ENCODE measurements at regions not wholly inside any gene's neighbourhood (a gene's known extent, or its start where the extent isn't known, plus 50 kb on each side); places are given as distances from the start of the nearest gene placed in this dataset.

GRCh38 chr3:150223558-150223957 lies 184.5 kb upstream of the TSC22D2 start:
- TF ChIP-seq EZH2phosphoT487 (IDR thresholded peaks at IDR 0.05; ENCODE audit: insufficient read depth, low read depth), result no peak
- TF ChIP-seq EZH2 (IDR thresholded peaks at IDR 0.05; ENCODE audit: insufficient read depth, poor library complexity, severe bottlenecking), result no peak
- H4K20me1 ChIP-seq (ENCODE audit: insufficient read depth), result no peaks in the 10 kb centered on the region
- WGBS, 2 experiments (ENCODE audit: low coverage in 1 of 2, low lambda C conversion rate in 2 of 2, missing lambda C conversion rate in 2 of 2), result 81 to 82% methylated on average over 4 of the region's 4 CpGs
- 0 out of 2 replicates have a peak, but pooled peaks cover 4% of the 10 kb centered on the region for H3K79me2 ChIP-seq (ENCODE audit: insufficient read depth)
- no peak for DNase-seq
- no peaks in the 10 kb centered on the region for H3K4me1 ChIP-seq (ENCODE audit: insufficient read depth)
- in situ Hi-C loops (cut with MboI), result loop anchor here (10.0 to 25.0 kb wide), 2 partner anchors 191 to 461 kb away; partner anchors contain the start of gene COMMD2
- H3K9me3 ChIP-seq (ENCODE audit: low read depth), result no peaks in the 10 kb centered on the region
- no peak overlapping the region for H3K9ac ChIP-seq
- H3F3A ChIP-seq (ENCODE audit: insufficient read depth), result no peaks in the 10 kb centered on the region
- no peak overlapping the region for H2AFZ ChIP-seq
- H3K27ac ChIP-seq, result no peak overlapping the region
- H3K9me2 ChIP-seq (ENCODE audit: insufficient read depth), result no peaks in the 10 kb centered on the region
- H3K4me2 ChIP-seq (ENCODE audit: unreplicated experiment), result no peak overlapping the region
- no peaks in the 10 kb centered on the region for H3K27me3 ChIP-seq (replicated peaks; ENCODE audit: insufficient read depth)
- no peak overlapping the region for H3K4me3 ChIP-seq
- no peaks in the 10 kb centered on the region for H3K36me3 ChIP-seq (ENCODE audit: low read depth)

- no peak overlapping the region for H3K4me3 ChIP-seq
- H4K20me1 ChIP-seq (ENCODE audit: insufficient read depth), result no peaks in the 10 kb centered on the region
- no peaks in the 10 kb centered on the region for H3K9me2 ChIP-seq (ENCODE audit: insufficient read depth)
- no peaks in the 10 kb centered on the region for H3K36me3 ChIP-seq (ENCODE audit: low read depth)
- no peak overlapping the region for H3K4me2 ChIP-seq (ENCODE audit: unreplicated experiment)
- no peak overlapping the region for H3K27ac ChIP-seq
- H3K4me1 ChIP-seq (ENCODE audit: insufficient read depth), result no peaks in the 10 kb centered on the region
- no peak overlapping the region for H3K9ac ChIP-seq
- in situ Hi-C loops (cut with MboI), result loop anchor here (10.0 to 25.0 kb wide), 2 partner anchors 192 to 461 kb away; partner anchors contain the start of gene COMMD2
- 0 out of 2 replicates have a peak, but pooled peaks cover 4% of the 10 kb centered on the region for H3K79me2 ChIP-seq (ENCODE audit: insufficient read depth)
- TF ChIP-seq EZH2 (IDR thresholded peaks at IDR 0.05; ENCODE audit: insufficient read depth, poor library complexity, severe bottlenecking) (no peak), EZH2phosphoT487 (IDR thresholded peaks at IDR 0.05; ENCODE audit: insufficient read depth, low read depth) (no peak)
- H3F3A ChIP-seq (ENCODE audit: insufficient read depth), result no peaks in the 10 kb centered on the region
- no peaks in the 10 kb centered on the region for H3K9me3 ChIP-seq (ENCODE audit: low read depth)
- H3K27me3 ChIP-seq (replicated peaks; ENCODE audit: insufficient read depth), result no peaks in the 10 kb centered on the region
- no peak overlapping the region for H2AFZ ChIP-seq
- no peak for DNase-seq
- 91 to 93% methylated on average over 10 of the region's 10 CpGs for WGBS, 2 experiments (ENCODE audit: low coverage in 1 of 2, low lambda C conversion rate in 2 of 2, missing lambda C conversion rate in 2 of 2)
Measured at GRCh38 chr3:150222691-150223489, 185.2 kb upstream of the TSC22D2 start.

GRCh38 chr3:150221904-150222523 lies 186.1 kb upstream of the TSC22D2 start:
- TF ChIP-seq EZH2phosphoT487 (IDR thresholded peaks at IDR 0.05; ENCODE audit: insufficient read depth, low read depth) (no peak), EZH2 (IDR thresholded peaks at IDR 0.05; ENCODE audit: insufficient read depth, poor library complexity, severe bottlenecking) (no peak)
- Histone ChIP-seq H3K79me2 (ENCODE audit: insufficient read depth) (no peaks in the 10 kb centered on the region), H3K4me1 (ENCODE audit: insufficient read depth) (no peaks in the 10 kb centered on the region), H4K20me1 (ENCODE audit: insufficient read depth) (no peaks in the 10 kb centered on the region), H3K36me3 (ENCODE audit: low read depth) (no peaks in the 10 kb centered on the region), H3K9me3 (ENCODE audit: low read depth) (no peaks in the 10 kb centered on the region), H3K27me3 (replicated peaks; ENCODE audit: insufficient read depth) (no peaks in the 10 kb centered on the region), H3K4me2 (ENCODE audit: unreplicated experiment) (no peak overlapping the region), H3F3A (ENCODE audit: insufficient read depth) (no peaks in the 10 kb centered on the region), H3K4me3 (no peak overlapping the region), H3K9me2 (ENCODE audit: insufficient read depth) (no peaks in the 10 kb centered on the region), H3K27ac (no peak overlapping the region), H3K9ac (no peak overlapping the region), H2AFZ (no peak overlapping the region; the same call in 1 of the 2 replicates)
- in situ Hi-C loops (cut with MboI), result loop anchor here (10.0 to 25.0 kb wide), 2 partner anchors 193 to 460 kb away; partner anchors contain the start of gene COMMD2
- 93 to 97% methylated on average over 9 to 10 of the region's 10 CpGs for WGBS, 2 experiments (ENCODE audit: low coverage in 1 of 2, low lambda C conversion rate in 2 of 2, missing lambda C conversion rate in 2 of 2)
- no peak for DNase-seq

GRCh38 chr3:150220799-150221198 lies 187.3 kb upstream of the TSC22D2 start:
- TF ChIP-seq EZH2phosphoT487 (IDR thresholded peaks at IDR 0.05; ENCODE audit: insufficient read depth, low read depth) (no peak), EZH2 (IDR thresholded peaks at IDR 0.05; ENCODE audit: insufficient read depth, poor library complexity, severe bottlenecking) (no peak)
- H3K27ac ChIP-seq, result no peak overlapping the region
- peak; percentile 35 for DNase-seq
- H3K9me2 ChIP-seq (ENCODE audit: insufficient read depth), result no peaks in the 10 kb centered on the region
- H3K9ac ChIP-seq, result peak overlapping the region; percentile 64
- 21 to 22% methylated on average over 5 of the region's 5 CpGs for WGBS, 2 experiments (ENCODE audit: low coverage in 1 of 2, low lambda C conversion rate in 2 of 2, missing lambda C conversion rate in 2 of 2)
- peak overlapping the region; percentile 77 for H2AFZ ChIP-seq
- no peaks in the 10 kb centered on the region for H3K27me3 ChIP-seq (replicated peaks; ENCODE audit: insufficient read depth)
- no peaks in the 10 kb centered on the region for H4K20me1 ChIP-seq (ENCODE audit: insufficient read depth)
- H3K36me3 ChIP-seq (ENCODE audit: low read depth), result no peaks in the 10 kb centered on the region
- in situ Hi-C loops (cut with MboI), result loop anchor here (10.0 to 25.0 kb wide), 2 partner anchors 194 to 458 kb away; partner anchors contain the start of gene COMMD2
- H3K4me1 ChIP-seq (ENCODE audit: insufficient read depth), result no peaks in the 10 kb centered on the region
- H3K9me3 ChIP-seq (ENCODE audit: low read depth), result no peaks in the 10 kb centered on the region
- peak overlapping the region; percentile 95 for H3K4me2 ChIP-seq (ENCODE audit: unreplicated experiment)
- H3K79me2 ChIP-seq (ENCODE audit: insufficient read depth), result no peaks in the 10 kb centered on the region
- H3K4me3 ChIP-seq, result peak overlapping the region; percentile 68
- no peaks in the 10 kb centered on the region for H3F3A ChIP-seq (ENCODE audit: insufficient read depth)
